ENCODE measurements at regions not wholly inside any gene's neighbourhood (a gene's known extent, or its start where the extent isn't known, plus 50 kb on each side); places are given as distances from the start of the nearest gene placed in this dataset.
"Not testable (repeated sequence)": the region's sequence is repeated elsewhere in the genome, so short reads cannot be mapped to it uniquely, and the experiment has no call there.

- DNase-seq = no peak
Observed at GRCh38 chr13:43946281-43946680, 66.6 kb downstream of the LACC1 start.

GRCh38 chr13:43947897-43948458, 68.3 kb downstream of the LACC1 start:
- DNase-seq = no peak

- DNase-seq = no peak
Observed at GRCh38 chr13:43953370-43953769, 73.7 kb downstream of the LACC1 start.

GRCh38 chr13:43956975-43957374, 77.3 kb downstream of the LACC1 start:
- not testable (repeated sequence) for DNase-seq

GRCh38 chr13:43959291-43959690, 79.6 kb downstream of the LACC1 start:
- no peak for DNase-seq

- no peak for DNase-seq
Observed at GRCh38 chr13:43961909-43962308, 82.2 kb downstream of the LACC1 start.

- no peak for DNase-seq
Observed at GRCh38 chr13:43963726-43964125, 84.0 kb downstream of the LACC1 start.

- DNase-seq = no peak
Observed at GRCh38 chr13:43964698-43965458, 85.2 kb downstream of the LACC1 start.

GRCh38 chr13:43965459-43965845, 85.7 kb downstream of the LACC1 start:
- no peak for DNase-seq

- not testable (repeated sequence) for DNase-seq
Observed at GRCh38 chr13:43968251-43968942, 88.7 kb downstream of the LACC1 start.

- DNase-seq = not testable (repeated sequence)
Observed at GRCh38 chr13:43968943-43969690, 89.4 kb downstream of the LACC1 start.

- not testable (repeated sequence) for DNase-seq
Observed at GRCh38 chr13:43969919-43970318, 90.2 kb downstream of the LACC1 start.

- DNase-seq = not testable (repeated sequence)
Observed at GRCh38 chr13:43970520-43971242, 91.0 kb downstream of the LACC1 start.

- not testable (repeated sequence) for DNase-seq
Observed at GRCh38 chr13:43971324-43971723, 91.6 kb downstream of the LACC1 start.

GRCh38 chr13:43977911-43978310, 98.2 kb downstream of the LACC1 start:
- no peak for DNase-seq

- DNase-seq = no peak
Observed at GRCh38 chr13:43978688-43979087, 99.0 kb downstream of the LACC1 start.

- no peak for DNase-seq
Observed at GRCh38 chr13:43979492-43979891, 99.8 kb downstream of the LACC1 start.

GRCh38 chr13:43980587-43980986, 100.9 kb downstream of the LACC1 start:
- no peak for DNase-seq

GRCh38 chr13:43981091-43981490, 101.4 kb downstream of the LACC1 start:
- no peak for DNase-seq

GRCh38 chr13:43981512-43982301, 102.0 kb downstream of the LACC1 start:
- no peak for DNase-seq

- DNase-seq = no peak
Observed at GRCh38 chr13:43983373-43983772, 103.7 kb downstream of the LACC1 start.
